ENCODE measurements at regions not wholly inside any gene's neighbourhood (a gene's known extent, or its start where the extent isn't known, plus 50 kb on each side); places are given as distances from the start of the nearest gene placed in this dataset.

DNA sequence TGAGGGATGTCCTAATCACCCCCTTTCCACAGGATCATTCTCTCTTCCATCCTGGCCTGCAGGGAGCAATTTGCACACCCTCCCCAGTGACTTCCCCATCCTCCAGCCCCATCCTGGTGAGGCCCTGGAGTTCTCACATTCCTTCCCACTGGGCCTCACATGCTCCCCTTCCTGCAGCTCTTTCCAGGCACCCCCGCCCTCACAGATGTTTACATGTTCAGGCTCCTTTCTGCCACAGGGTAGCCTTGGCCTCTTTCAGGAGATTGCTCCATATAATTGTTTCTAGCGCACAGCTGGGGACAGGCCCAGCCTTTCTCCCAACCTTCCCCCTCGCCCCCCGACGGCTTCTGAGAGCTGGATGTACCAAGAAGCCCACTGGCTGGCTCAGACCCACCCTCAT is 288.4 kb upstream of the TRIB2 start:
- no peak for TF ChIP-seq PAX5 (IDR thresholded peaks at IDR 0.05; ENCODE audit: insufficient read depth, low read length, severe bottlenecking)
- no peak for TF ChIP-seq POU2F2 (IDR thresholded peaks at IDR 0.05; ENCODE audit: low read depth, low read length)
- TF ChIP-seq POLR2AphosphoS5 (IDR thresholded peaks at IDR 0.05; ENCODE audit: low read depth, low read length), result no peak
- no peak for TF ChIP-seq POLR2A (IDR thresholded peaks at IDR 0.05; ENCODE audit: low read depth, low read length)
- TF ChIP-seq TAF1 (IDR thresholded peaks at IDR 0.05; ENCODE audit: low read depth, low read length), result no peak
- no peak for TF ChIP-seq SPI1 (IDR thresholded peaks at IDR 0.05; ENCODE audit: low read depth, low read length)
- no peak for FAIRE-seq
- no peak for DNase-seq (ENCODE audit: insufficient read length, low spot score)

DNA sequence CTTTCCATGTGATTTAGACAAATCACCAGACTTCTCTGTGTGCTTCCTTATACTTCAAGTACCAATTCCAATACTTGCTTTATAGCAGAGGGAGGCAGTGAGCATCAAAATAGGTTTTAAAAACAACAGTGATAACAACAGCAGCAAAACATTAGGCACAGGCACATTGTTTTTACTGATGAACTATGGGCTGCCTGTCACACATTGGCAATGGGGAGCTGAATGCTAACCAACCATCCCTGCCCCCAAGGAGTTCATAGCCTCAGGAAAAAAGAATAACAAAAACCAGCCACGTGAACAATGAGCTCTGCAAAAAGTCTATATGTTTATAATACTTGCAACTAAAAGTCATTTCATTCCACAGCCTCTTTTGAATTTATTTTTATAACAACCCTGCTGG is 287.9 kb upstream of the TRIB2 start:
- no peak for TF ChIP-seq POLR2AphosphoS5 (IDR thresholded peaks at IDR 0.05; ENCODE audit: low read depth, low read length)
- TF ChIP-seq PAX5 (IDR thresholded peaks at IDR 0.05; ENCODE audit: insufficient read depth, low read length, severe bottlenecking), result no peak
- TF ChIP-seq POU2F2 (IDR thresholded peaks at IDR 0.05; ENCODE audit: low read depth, low read length), result no peak
- no peak for TF ChIP-seq SPI1 (IDR thresholded peaks at IDR 0.05; ENCODE audit: low read depth, low read length)
- TF ChIP-seq POLR2A (IDR thresholded peaks at IDR 0.05; ENCODE audit: low read depth, low read length), result no peak
- no peak for TF ChIP-seq TAF1 (IDR thresholded peaks at IDR 0.05; ENCODE audit: low read depth, low read length)
- no peak for FAIRE-seq
- DNase-seq (ENCODE audit: insufficient read length, low spot score), result no peak

DNA sequence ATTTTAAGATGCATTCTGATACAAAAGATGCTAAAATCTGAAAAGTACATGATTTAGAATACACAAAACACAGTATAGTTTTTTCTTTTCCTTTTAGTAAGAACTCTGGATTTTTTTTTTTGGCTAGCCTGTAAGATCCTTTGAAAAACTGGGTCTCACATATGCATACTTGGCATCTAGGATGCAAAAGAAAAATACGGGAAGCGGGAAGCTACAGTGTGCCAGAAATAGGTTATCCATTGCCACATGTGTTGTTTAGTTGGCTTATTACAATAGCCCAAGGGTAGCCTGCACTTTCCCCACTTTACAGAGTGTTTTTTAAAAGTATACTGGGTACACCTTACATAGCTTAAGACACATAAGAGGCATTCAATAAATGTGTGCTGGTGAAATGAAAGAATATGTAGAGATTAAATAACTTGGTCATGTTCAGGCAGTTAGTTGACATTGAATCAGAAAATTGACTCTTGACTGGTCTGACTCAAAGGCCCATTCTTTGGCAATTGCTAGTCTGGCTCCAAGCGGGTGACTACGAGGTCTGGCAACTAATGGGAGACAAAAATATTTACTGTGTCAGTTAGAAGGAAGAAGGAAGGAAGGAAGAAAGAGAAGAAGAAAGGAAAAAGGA is 286.8 kb upstream of the TRIB2 start:
- no peak for DNase-seq (ENCODE audit: insufficient read length, low spot score)
- peak; percentile 56 for FAIRE-seq
- TF ChIP-seq POLR2A (IDR thresholded peaks at IDR 0.05; ENCODE audit: low read depth, low read length), result no peak
- TF ChIP-seq POU2F2 (IDR thresholded peaks at IDR 0.05; ENCODE audit: low read depth, low read length), result no peak
- no peak for TF ChIP-seq TAF1 (IDR thresholded peaks at IDR 0.05; ENCODE audit: low read depth, low read length)
- no peak for TF ChIP-seq PAX5 (IDR thresholded peaks at IDR 0.05; ENCODE audit: insufficient read depth, low read length, severe bottlenecking)
- no peak for TF ChIP-seq POLR2AphosphoS5 (IDR thresholded peaks at IDR 0.05; ENCODE audit: low read depth, low read length)
- no peak for TF ChIP-seq SPI1 (IDR thresholded peaks at IDR 0.05; ENCODE audit: low read depth, low read length)

- FAIRE-seq (peak; percentile 85), DNase-seq (ENCODE audit: insufficient read length, low spot score) (peak; percentile 14)
- TF ChIP-seq PAX5 (IDR thresholded peaks at IDR 0.05; ENCODE audit: insufficient read depth, low read length, severe bottlenecking), result no peak
- TF ChIP-seq TAF1 (IDR thresholded peaks at IDR 0.05; ENCODE audit: low read depth, low read length), result no peak
- peak; percentile 16; the same call in 1 of the 2 replicates for TF ChIP-seq SPI1 (IDR thresholded peaks at IDR 0.05; ENCODE audit: low read depth, low read length)
- TF ChIP-seq POLR2AphosphoS5 (IDR thresholded peaks at IDR 0.05; ENCODE audit: low read depth, low read length), result no peak
- no peak for TF ChIP-seq POU2F2 (IDR thresholded peaks at IDR 0.05; ENCODE audit: low read depth, low read length)
These were observed 286.2 kb upstream of the TRIB2 start for GRCh38 chr2:12430407-12431133.

GRCh38 chr2:12432985-12433625 is 283.6 kb upstream of the TRIB2 start:
- no peak for DNase-seq (ENCODE audit: insufficient read length, low spot score)
- TF ChIP-seq POLR2AphosphoS5 (IDR thresholded peaks at IDR 0.05; ENCODE audit: low read depth, low read length) (no peak), PAX5 (IDR thresholded peaks at IDR 0.05; ENCODE audit: insufficient read depth, low read length, severe bottlenecking) (no peak), SPI1 (IDR thresholded peaks at IDR 0.05; ENCODE audit: low read depth, low read length) (no peak), POU2F2 (IDR thresholded peaks at IDR 0.05; ENCODE audit: low read depth, low read length) (no peak), TAF1 (IDR thresholded peaks at IDR 0.05; ENCODE audit: low read depth, low read length) (no peak)
- no peak for FAIRE-seq

DNA sequence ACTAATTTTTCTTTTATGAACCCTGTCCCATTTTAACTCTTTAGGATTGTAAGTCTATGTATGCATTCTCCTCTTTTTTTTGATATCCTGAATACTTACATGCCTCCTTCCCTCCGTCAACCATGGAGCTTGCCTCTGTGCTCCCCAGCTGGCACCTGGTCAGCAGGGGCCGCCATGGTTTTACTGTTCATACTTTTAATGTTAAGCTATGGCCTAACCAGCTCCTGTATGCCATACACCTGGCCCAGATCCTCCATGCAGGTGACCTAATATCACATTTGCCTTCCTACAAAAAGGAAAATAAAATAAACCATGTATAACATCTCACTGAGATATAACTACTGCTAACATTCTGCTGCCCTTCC is 283.1 kb upstream of the TRIB2 start:
- TF ChIP-seq SPI1 (IDR thresholded peaks at IDR 0.05; ENCODE audit: low read depth, low read length), result no peak
- no peak for TF ChIP-seq POU2F2 (IDR thresholded peaks at IDR 0.05; ENCODE audit: low read depth, low read length)
- TF ChIP-seq PAX5 (IDR thresholded peaks at IDR 0.05; ENCODE audit: insufficient read depth, low read length, severe bottlenecking), result no peak
- TF ChIP-seq TAF1 (IDR thresholded peaks at IDR 0.05; ENCODE audit: low read depth, low read length), result no peak
- TF ChIP-seq POLR2A (IDR thresholded peaks at IDR 0.05; ENCODE audit: low read depth, low read length), result no peak
- TF ChIP-seq POLR2AphosphoS5 (IDR thresholded peaks at IDR 0.05; ENCODE audit: low read depth, low read length), result no peak
- DNase-seq (ENCODE audit: insufficient read length, low spot score) (no peak), FAIRE-seq (peak; percentile 20)

GRCh38 chr2:12434630-12435098 is 282.1 kb upstream of the TRIB2 start:
- no peak for FAIRE-seq
- no peak for TF ChIP-seq POLR2AphosphoS5 (IDR thresholded peaks at IDR 0.05; ENCODE audit: low read depth, low read length)
- no peak for TF ChIP-seq SPI1 (IDR thresholded peaks at IDR 0.05; ENCODE audit: low read depth, low read length)
- no peak for TF ChIP-seq PAX5 (IDR thresholded peaks at IDR 0.05; ENCODE audit: insufficient read depth, low read length, severe bottlenecking)
- no peak for DNase-seq (ENCODE audit: insufficient read length, low spot score)

DNA sequence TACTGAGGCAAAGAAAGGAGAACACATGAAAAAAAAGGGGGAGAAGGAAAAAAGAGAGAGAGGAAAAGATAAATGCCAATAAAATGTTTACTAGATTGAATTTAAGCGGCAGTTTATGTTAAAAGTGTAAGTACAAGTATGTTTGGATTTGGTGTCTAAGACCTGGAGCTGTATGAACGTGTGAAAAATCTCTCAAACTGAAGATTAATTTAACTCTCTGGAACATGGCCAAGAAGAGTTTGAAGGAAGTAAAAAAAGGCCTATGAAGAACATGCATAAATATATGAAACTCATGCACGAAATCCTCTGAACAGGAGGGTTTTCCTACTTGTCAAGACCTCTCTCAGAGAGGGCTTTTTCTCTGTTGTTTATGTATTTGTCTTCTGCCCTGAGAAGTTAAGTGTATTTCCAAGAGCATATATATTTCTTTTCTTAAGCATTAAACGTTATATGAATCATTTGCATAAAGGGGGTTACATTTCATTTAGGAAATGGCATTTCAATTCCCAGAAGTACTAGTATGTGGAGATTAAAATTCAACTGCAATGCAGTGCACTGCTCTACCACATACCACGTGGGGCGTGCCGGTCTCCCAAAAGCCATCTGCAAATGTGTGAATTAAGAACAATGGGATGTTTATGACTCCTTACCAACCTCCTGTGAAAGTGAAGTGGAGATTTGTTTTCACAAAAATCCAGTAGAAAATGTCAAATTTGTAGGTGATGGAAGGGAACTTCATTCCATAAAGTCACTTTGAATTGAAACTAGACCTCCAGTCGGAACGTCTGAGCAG is 281.1 kb upstream of the TRIB2 start:
- DNase-seq (ENCODE audit: insufficient read length, low spot score) (no peak), FAIRE-seq (no peak)
- TF ChIP-seq PAX5 (IDR thresholded peaks at IDR 0.05; ENCODE audit: insufficient read depth, low read length, severe bottlenecking) (no peak), TAF1 (IDR thresholded peaks at IDR 0.05; ENCODE audit: low read depth, low read length) (no peak), POU2F2 (IDR thresholded peaks at IDR 0.05; ENCODE audit: low read depth, low read length) (no peak), SPI1 (IDR thresholded peaks at IDR 0.05; ENCODE audit: low read depth, low read length) (no peak), POLR2AphosphoS5 (IDR thresholded peaks at IDR 0.05; ENCODE audit: low read depth, low read length) (no peak), POLR2A (IDR thresholded peaks at IDR 0.05; ENCODE audit: low read depth, low read length) (no peak)

GRCh38 chr2:12436483-12436882 is 280.3 kb upstream of the TRIB2 start:
- DNase-seq (ENCODE audit: insufficient read length, low spot score), result no peak
- no peak for FAIRE-seq
- no peak for TF ChIP-seq PAX5 (IDR thresholded peaks at IDR 0.05; ENCODE audit: insufficient read depth, low read length, severe bottlenecking)
- TF ChIP-seq TAF1 (IDR thresholded peaks at IDR 0.05; ENCODE audit: low read depth, low read length), result no peak
- no peak for TF ChIP-seq POU2F2 (IDR thresholded peaks at IDR 0.05; ENCODE audit: low read depth, low read length)
- no peak for TF ChIP-seq POLR2A (IDR thresholded peaks at IDR 0.05; ENCODE audit: low read depth, low read length)
